ENCODE measurements at regions not wholly inside any gene's neighbourhood (a gene's known extent, or its start where the extent isn't known, plus 50 kb on each side); places are given as distances from the start of the nearest gene placed in this dataset.

DNA sequence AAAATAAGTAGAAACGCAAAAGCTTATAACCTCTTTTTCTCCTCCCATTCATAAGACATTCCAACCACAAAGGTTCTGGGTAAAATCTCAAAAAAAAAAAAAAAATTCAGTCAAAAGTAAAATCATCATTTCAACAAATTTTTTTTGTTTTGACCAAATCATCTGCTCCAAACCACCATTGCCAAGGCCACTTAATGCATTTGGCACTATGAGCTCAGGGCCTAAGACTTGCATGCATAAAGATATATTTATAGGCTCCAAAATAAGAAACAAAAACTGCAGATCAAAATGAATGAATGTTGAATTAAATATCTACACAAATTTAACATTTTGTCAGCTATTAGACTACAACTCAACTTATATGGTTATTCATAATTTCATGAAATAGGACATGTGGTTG is 331.1 kb upstream of the NFIA start:
- no peaks in the 10 kb centered on the region for H4K20me1 ChIP-seq (ENCODE audit: low read depth, low read length)
- no peaks in the 10 kb centered on the region for H3K36me3 ChIP-seq (ENCODE audit: low read length)
- H3K9me2 ChIP-seq (replicated peaks; ENCODE audit: insufficient read depth, low read length), result no peaks in the 10 kb centered on the region
- no peaks in the 10 kb centered on the region for H3K79me2 ChIP-seq (ENCODE audit: insufficient read depth, low read length)
- H3K27me3 ChIP-seq (ENCODE audit: low read length), result no peaks in the 10 kb centered on the region
- no peak overlapping the region for H3K4me3 ChIP-seq (ENCODE audit: insufficient read depth, low read length, poor library complexity, severe bottlenecking)
- no peaks in the 10 kb centered on the region for H3K9me3 ChIP-seq (ENCODE audit: insufficient read depth, low read length)
- H3K9ac ChIP-seq (ENCODE audit: low read length), result no peak overlapping the region
- H2AFZ ChIP-seq (ENCODE audit: low read depth, low read length, severe bottlenecking), result no peak overlapping the region
- no peak for TF ChIP-seq EZH2phosphoT487 (conservative IDR thresholded peaks at IDR 0.05; ENCODE audit: low read length)
- no peak for TF ChIP-seq CTCF (IDR thresholded peaks at IDR 0.05; ENCODE audit: insufficient read depth, low read length, poor library complexity, severe bottlenecking)
- no peak overlapping the region for H3K27ac ChIP-seq (ENCODE audit: low read depth, low read length)
- H3F3A ChIP-seq (ENCODE audit: insufficient read depth), result no peaks in the 10 kb centered on the region
- no peak overlapping the region for H3K4me2 ChIP-seq (ENCODE audit: low read depth, low read length, poor library complexity, severe bottlenecking)

DNA sequence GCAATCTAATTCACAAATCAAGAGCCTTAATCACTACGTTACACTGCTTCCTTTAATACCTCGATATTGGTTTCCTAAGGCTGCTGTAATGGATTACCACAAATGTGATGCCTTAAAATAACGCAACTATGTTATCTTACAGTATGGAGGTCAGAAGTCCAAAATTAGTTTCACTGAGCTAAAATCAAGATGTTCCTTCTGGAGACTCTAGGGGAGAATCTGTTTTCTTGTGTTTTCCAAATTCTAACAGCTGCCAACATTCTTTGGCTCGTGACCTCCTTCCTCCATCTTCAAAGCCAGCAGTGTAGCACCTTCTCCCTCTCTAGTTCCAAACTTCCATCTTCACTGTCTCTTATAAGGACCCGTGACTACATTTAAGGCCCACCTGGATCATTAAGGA is 335.0 kb upstream of the NFIA start:
- Histone ChIP-seq H4K20me1 (ENCODE audit: low read depth, low read length) (no peaks in the 10 kb centered on the region), H3K4me2 (ENCODE audit: low read depth, low read length, poor library complexity, severe bottlenecking) (no peak overlapping the region), H3K9ac (ENCODE audit: low read length) (no peak overlapping the region), H3F3A (ENCODE audit: insufficient read depth) (no peaks in the 10 kb centered on the region), H3K27ac (ENCODE audit: low read depth, low read length) (no peak overlapping the region), H3K4me3 (ENCODE audit: insufficient read depth, low read length, poor library complexity, severe bottlenecking) (no peak overlapping the region), H2AFZ (ENCODE audit: low read depth, low read length, severe bottlenecking) (no peak overlapping the region), H3K27me3 (ENCODE audit: low read length) (no peaks in the 10 kb centered on the region), H3K79me2 (ENCODE audit: insufficient read depth, low read length) (no peaks in the 10 kb centered on the region), H3K9me3 (ENCODE audit: insufficient read depth, low read length) (no peaks in the 10 kb centered on the region), H3K9me2 (replicated peaks; ENCODE audit: insufficient read depth, low read length) (no peaks in the 10 kb centered on the region), H3K36me3 (ENCODE audit: low read length) (no peaks in the 10 kb centered on the region)
- TF ChIP-seq EZH2phosphoT487 (conservative IDR thresholded peaks at IDR 0.05; ENCODE audit: low read length) (no peak), CTCF (IDR thresholded peaks at IDR 0.05; ENCODE audit: insufficient read depth, low read length, poor library complexity, severe bottlenecking) (no peak)

DNA sequence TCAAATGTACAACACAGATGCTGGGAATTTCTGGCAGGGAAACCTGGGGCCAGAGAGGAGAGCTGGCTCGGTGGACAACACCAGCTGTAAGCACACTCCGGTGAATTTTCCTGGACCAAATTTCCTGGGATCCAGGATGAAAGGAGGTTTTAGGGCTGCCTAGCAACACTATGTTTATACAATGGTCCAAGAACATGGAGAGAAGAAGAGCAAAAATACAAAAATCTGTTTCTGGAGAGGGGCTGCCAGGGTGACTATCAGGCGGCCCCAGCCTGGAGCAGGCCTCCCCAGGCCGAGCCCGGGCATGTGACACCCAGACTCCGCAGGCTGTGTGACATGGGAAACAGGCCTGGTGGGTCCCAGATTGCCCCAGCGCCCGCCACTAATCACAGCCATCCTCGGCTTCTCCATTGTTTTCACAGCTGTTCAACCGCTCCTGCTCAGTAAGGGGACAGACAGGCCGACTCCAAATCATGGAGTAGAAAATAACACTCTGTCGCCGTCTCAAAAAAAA is 336.0 kb upstream of the NFIA start:
- Histone ChIP-seq H3K79me2 (ENCODE audit: insufficient read depth, low read length) (no peaks in the 10 kb centered on the region), H3K27ac (ENCODE audit: low read depth, low read length) (no peak overlapping the region), H2AFZ (ENCODE audit: low read depth, low read length, severe bottlenecking) (no peak overlapping the region), H3F3A (ENCODE audit: insufficient read depth) (no peaks in the 10 kb centered on the region), H3K4me2 (ENCODE audit: low read depth, low read length, poor library complexity, severe bottlenecking) (no peak overlapping the region), H3K9me3 (ENCODE audit: insufficient read depth, low read length) (no peaks in the 10 kb centered on the region), H3K36me3 (ENCODE audit: low read length) (no peaks in the 10 kb centered on the region), H4K20me1 (ENCODE audit: low read depth, low read length) (no peaks in the 10 kb centered on the region), H3K27me3 (ENCODE audit: low read length) (no peaks in the 10 kb centered on the region), H3K9ac (ENCODE audit: low read length) (no peak overlapping the region), H3K9me2 (replicated peaks; ENCODE audit: insufficient read depth, low read length) (no peaks in the 10 kb centered on the region), H3K4me3 (ENCODE audit: insufficient read depth, low read length, poor library complexity, severe bottlenecking) (no peak overlapping the region)
- TF ChIP-seq EZH2phosphoT487 (conservative IDR thresholded peaks at IDR 0.05; ENCODE audit: low read length), result no peak
- no peak for TF ChIP-seq CTCF (IDR thresholded peaks at IDR 0.05; ENCODE audit: insufficient read depth, low read length, poor library complexity, severe bottlenecking)

Data from SU-DHL-6 (cell line).